B cell (primary cell): ENCODE measurements at regions not wholly inside any gene's neighbourhood (a gene's known extent, or its start where the extent isn't known, plus 50 kb on each side); places are given as distances from the start of the nearest gene placed in this dataset.

Source experiments
- ATAC-seq: fragments of 200-7000 bp; cut with Tn5 transposase; one replicate; pipeline ENCODE4 v1.10.0; 2021; ENCODE audit warnings: low read depth, mild to moderate bottlenecking, moderate number of reproducible peaks, moderate library complexity
- CTCF ChIA-PET: fragments of 350-600 bp; sonication (Branson Sonifier 250); formaldehyde crosslinking; loops from one replicate; lab custom pipeline; 2021; ENCODE audit warnings: antibody characterized with exemption, inconsistent platforms; lab: Charles Lee
- POLR2A ChIA-PET: fragments of 350-600 bp; sonication (Branson Sonifier 250); formaldehyde crosslinking; loops from one replicate; lab custom pipeline; 2021; ENCODE audit warnings: antibody characterized with exemption; lab: Charles Lee
- DNase-seq: peaks from one replicate; pipeline ENCODE4 v3.0.0; 2013
- H2AFZ ChIP-seq: 2 replicates; pipeline ENCODE4 v1.6.1; 2012; ENCODE audit warnings: mild to moderate bottlenecking, low read depth, low read length; ENCODE audit not compliant: insufficient read depth, poor library complexity, severe bottlenecking
- H3K27ac ChIP-seq, 2 donors: 1 replicate in 1 of 2; 2 replicates in 1 of 2; pipeline ENCODE4 v1.5.1; 2012 to 2013; ENCODE audit warnings: low read length in 2 of 2, mild to moderate bottlenecking in 2 of 2, moderate library complexity in 1 of 2
- H3K27me3 ChIP-seq, 4 experiments: fragments of 200-600 bp in 1 of 4; sonication (generic) in 1 of 4; replicated peaks in 1 of 4; 1 replicate in 2 of 4; 2 replicates in 2 of 4; pipeline versions ENCODE4 v1.6.1 to v1.7.0; 2013 to 2016; ENCODE audit warnings: low read length in 3 of 4, mild to moderate bottlenecking in 2 of 4, mixed read lengths in 1 of 4, moderate library complexity in 1 of 4; ENCODE audit not compliant: insufficient read depth in 4 of 4, control insufficient read depth in 3 of 4; ENCODE audit errors: control extremely low read depth in 1 of 4
- H3K36me3 ChIP-seq, 2 experiments: replicated peaks in 1 of 2; 1 replicate in 1 of 2; 2 replicates in 1 of 2; pipeline versions ENCODE4 v1.6.1 to v1.7.1; 2013; ENCODE audit warnings: low read length in 1 of 2; ENCODE audit not compliant: insufficient read depth in 2 of 2, control insufficient read depth in 1 of 2; ENCODE audit errors: control extremely low read depth in 1 of 2, extremely low read depth in 1 of 2
- H3K4me1 ChIP-seq, 2 donors: fragments of 200-600 bp in 1 of 2; sonication (generic) in 1 of 2; 1 replicate in 1 of 2; 2 replicates in 1 of 2; pipeline versions ENCODE4 v1.5.1 to v1.6.1; 2013 to 2017; ENCODE audit warnings: low read length in 2 of 2; ENCODE audit not compliant: control insufficient read depth in 2 of 2, insufficient read depth in 2 of 2
- H3K4me2 ChIP-seq: replicated peaks from 2 replicates; pipeline ENCODE3; 2012; ENCODE audit warnings: mild to moderate bottlenecking, low read depth, low read length; ENCODE audit not compliant: poor library complexity, severe bottlenecking
- H3K4me3 ChIP-seq, 5 experiments: fragments of 200-600 bp in 1 of 5; sonication (generic) in 1 of 5; 1 replicate in 3 of 5; 2 replicates in 2 of 5; pipeline versions ENCODE4 v1.5.1 to v1.7.0; 2011 to 2016; ENCODE audit warnings: low read length in 4 of 5, mild to moderate bottlenecking in 4 of 5, low read depth in 2 of 5, control low read depth in 1 of 5, moderate library complexity in 1 of 5; ENCODE audit not compliant: insufficient read depth in 1 of 5; ENCODE audit errors: control extremely low read depth in 1 of 5, extremely low read depth in 1 of 5
- H3K79me2 ChIP-seq: fragments of 200-600 bp; sonication (generic); one replicate; pipeline ENCODE4 v1.6.0; 2016; ENCODE audit warnings: low read length; ENCODE audit not compliant: control insufficient read depth, insufficient read depth
- H3K9ac ChIP-seq: fragments of 200-600 bp; sonication (generic); 2 replicates; pipeline ENCODE4 v1.6.1; 2017; ENCODE audit warnings: mild to moderate bottlenecking, low read length, moderate library complexity
- H3K9me3 ChIP-seq, 3 donors: one replicate each; pipeline versions ENCODE4 v1.6.1 to v1.7.1; 2013; ENCODE audit warnings: low read length in 2 of 3; ENCODE audit not compliant: control insufficient read depth in 2 of 3, insufficient read depth in 1 of 3; ENCODE audit errors: control extremely low read depth in 1 of 3
- H4K20me1 ChIP-seq: 2 replicates; pipeline ENCODE4 v1.6.0; 2012; ENCODE audit warnings: mild to moderate bottlenecking, low read length; ENCODE audit not compliant: insufficient read depth, control insufficient read depth, poor library complexity, severe bottlenecking
- H3K27ac Mint-ChIP-seq: one replicate; pipeline ENCODE4 v1.8.0; 2021; ENCODE audit warnings: mixed read lengths
- H3K27me3 Mint-ChIP-seq: one replicate; pipeline ENCODE4 v1.8.0; 2021; ENCODE audit warnings: mixed read lengths
- H3K4me1 Mint-ChIP-seq: one replicate; pipeline ENCODE4 v1.8.0; 2021; ENCODE audit warnings: mixed read lengths
- H3K4me3 Mint-ChIP-seq: one replicate; pipeline ENCODE4 v1.8.0; 2021; ENCODE audit warnings: mixed read lengths
- H3K9me3 Mint-ChIP-seq: one replicate; pipeline ENCODE4 v1.8.0; 2022; ENCODE audit warnings: mixed read lengths; ENCODE audit not compliant: insufficient read depth
- EZH2 ChIP-seq: IDR thresholded peaks from 2 replicates; pipeline ENCODE4 v1.6.1; 2012; ENCODE audit warnings: borderline replicate concordance, low read depth, mild to moderate bottlenecking, moderate library complexity, low read length; ENCODE audit not compliant: insufficient read depth, poor library complexity, severe bottlenecking
- WGBS: methylation state at CpG from one replicate; pipeline ENCODE4 v1.1.5; 2013; ENCODE audit warnings: missing lambda C conversion rate; ENCODE audit not compliant: insufficient coverage; 5-methylcytosine and 5-hydroxymethylcytosine counted together
- intact Hi-C: fragments of 100-400 bp; cut with micrococcal nuclease; formaldehyde crosslinking; loops from one replicate; pipeline ENCODE4 v1.10.0; 2022
- TF ChIP-seq, protein P1 (sequence below): fragments of 200-600 bp; IDR thresholded peaks from one replicate; pipeline ENCODE4 v1.8.0; 2022; ENCODE audit warnings: antibody characterized with exemption, mild to moderate bottlenecking

DNA sequence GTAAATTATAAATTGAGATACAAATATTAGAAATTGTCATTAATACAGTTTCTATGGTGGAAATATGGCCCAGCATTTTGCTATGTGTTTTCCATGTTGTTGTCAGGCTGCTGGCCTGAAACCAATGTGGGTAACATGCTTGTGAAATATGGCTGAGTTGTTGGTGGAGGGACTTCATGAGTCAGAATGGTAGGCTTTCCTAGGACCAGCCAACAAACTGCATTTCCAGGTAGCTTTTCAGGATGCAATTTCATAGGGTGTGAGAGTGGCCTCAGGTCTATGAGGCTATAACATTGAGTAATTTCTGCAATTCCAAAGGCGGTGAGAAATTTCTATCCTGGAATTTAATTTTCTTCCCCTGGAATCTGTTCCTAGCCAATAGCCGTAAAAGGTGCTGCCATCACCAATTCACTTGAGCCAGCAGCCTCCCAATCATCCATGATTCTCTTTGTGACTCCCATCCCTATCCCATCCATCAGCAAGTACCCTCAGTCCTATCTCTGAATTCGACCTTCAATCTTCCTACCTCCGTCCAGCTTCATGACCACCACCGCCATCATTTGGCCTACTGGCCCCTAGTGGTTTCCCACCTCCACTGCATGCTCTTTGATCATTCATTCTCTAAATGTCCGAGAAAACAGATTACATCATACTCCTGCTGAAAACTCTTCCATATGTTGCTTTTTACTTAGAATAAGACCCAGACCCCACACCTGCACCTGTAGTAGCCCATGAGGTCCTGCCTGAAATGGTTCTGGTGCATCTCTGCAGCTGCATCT lies 276.6 kb upstream of the CFAP20DC start:
- TF ChIP-seq, protein P1, sequence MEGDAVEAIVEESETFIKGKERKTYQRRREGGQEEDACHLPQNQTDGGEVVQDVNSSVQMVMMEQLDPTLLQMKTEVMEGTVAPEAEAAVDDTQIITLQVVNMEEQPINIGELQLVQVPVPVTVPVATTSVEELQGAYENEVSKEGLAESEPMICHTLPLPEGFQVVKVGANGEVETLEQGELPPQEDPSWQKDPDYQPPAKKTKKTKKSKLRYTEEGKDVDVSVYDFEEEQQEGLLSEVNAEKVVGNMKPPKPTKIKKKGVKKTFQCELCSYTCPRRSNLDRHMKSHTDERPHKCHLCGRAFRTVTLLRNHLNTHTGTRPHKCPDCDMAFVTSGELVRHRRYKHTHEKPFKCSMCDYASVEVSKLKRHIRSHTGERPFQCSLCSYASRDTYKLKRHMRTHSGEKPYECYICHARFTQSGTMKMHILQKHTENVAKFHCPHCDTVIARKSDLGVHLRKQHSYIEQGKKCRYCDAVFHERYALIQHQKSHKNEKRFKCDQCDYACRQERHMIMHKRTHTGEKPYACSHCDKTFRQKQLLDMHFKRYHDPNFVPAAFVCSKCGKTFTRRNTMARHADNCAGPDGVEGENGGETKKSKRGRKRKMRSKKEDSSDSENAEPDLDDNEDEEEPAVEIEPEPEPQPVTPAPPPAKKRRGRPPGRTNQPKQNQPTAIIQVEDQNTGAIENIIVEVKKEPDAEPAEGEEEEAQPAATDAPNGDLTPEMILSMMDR: peak; percentile 10
- TF ChIP-seq EZH2: no peak
- WGBS: 92% methylated on average over 6 of the region's 6 CpGs
- no peaks in the 10 kb centered on the region for H3K4me1 Mint-ChIP-seq
- H3K9me3 Mint-ChIP-seq: no peaks in the 10 kb centered on the region
- H3K4me3 ChIP-seq: no peak overlapping the region
- H3K9me3 ChIP-seq: no peaks in the 10 kb centered on the region
- H3K9ac ChIP-seq: no peak overlapping the region
- no peak for DNase-seq
- ChIA-PET POLR2A (no interaction called here), CTCF (no interaction called here)
- ATAC-seq: no peak
- H3K4me3 Mint-ChIP-seq: no peak overlapping the region
- no peaks in the 10 kb centered on the region for H3K36me3 ChIP-seq
- H3K79me2 ChIP-seq: no peaks in the 10 kb centered on the region
- H4K20me1 ChIP-seq: no peaks in the 10 kb centered on the region
- H2AFZ ChIP-seq: no peak overlapping the region
- intact Hi-C loops: no loop called here
- no peak overlapping the region for H3K4me2 ChIP-seq
- no peak overlapping the region for H3K27ac Mint-ChIP-seq
- H3K27ac ChIP-seq: no peak overlapping the region
- H3K27me3 Mint-ChIP-seq: no peaks in the 10 kb centered on the region
- no peaks in the 10 kb centered on the region for H3K27me3 ChIP-seq
- no peaks in the 10 kb centered on the region for H3K4me1 ChIP-seq

- H3K9me3 ChIP-seq: no peaks in the 10 kb centered on the region
- 90% methylated on average over 2 of the region's 5 CpGs for WGBS
Measured at GRCh38 chr3:59321881-59322540, 272.2 kb upstream of the CFAP20DC start.

More at GRCh38 chr3:59321881-59322540, 272.2 kb upstream of the CFAP20DC start:
- ChIA-PET POLR2A (no interaction called here), CTCF (no interaction called here)
- Histone ChIP-seq H3K79me2 (no peaks in the 10 kb centered on the region), H4K20me1 (no peaks in the 10 kb centered on the region), H3K4me1 (no peaks in the 10 kb centered on the region), H3K27me3 (no peaks in the 10 kb centered on the region), H3K27ac (no peak overlapping the region), H3K9ac (no peak overlapping the region), H2AFZ (no peak overlapping the region), H3K36me3 (no peaks in the 10 kb centered on the region), H3K4me3 (no peak overlapping the region), H3K4me2 (no peak overlapping the region)
- no peaks in the 10 kb centered on the region for H3K4me1 Mint-ChIP-seq
- ATAC-seq (no peak), DNase-seq (no peak)
- no peak overlapping the region for H3K4me3 Mint-ChIP-seq
- intact Hi-C loops: no loop called here
- no peak for TF ChIP-seq EZH2
- TF ChIP-seq, protein P1: no peak
- no peaks in the 10 kb centered on the region for H3K9me3 Mint-ChIP-seq
- H3K27ac Mint-ChIP-seq: no peak overlapping the region
- H3K27me3 Mint-ChIP-seq: no peaks in the 10 kb centered on the region
